RWPE1 (cell line): ENCODE measurements at regions not wholly inside any gene's neighbourhood (a gene's known extent, or its start where the extent isn't known, plus 50 kb on each side); places are given as distances from the start of the nearest gene placed in this dataset.
"Not testable (repeated sequence)": the region's sequence is repeated elsewhere in the genome, so short reads cannot be mapped to it uniquely, and the experiment has no call there.

ENCODE experiments used
- CTCF ChIA-PET: fragments of 350-600 bp; sonication (Branson Sonifier 250); formaldehyde crosslinking; extraction: SDS; loops from one replicate; lab custom pipeline; 2021; lab: Yijun Ruan, JAX
- POLR2A ChIA-PET: fragments of 400-600 bp; formaldehyde crosslinking; extraction: SDS; loops from one replicate; lab custom pipeline; 2020; ENCODE audit warnings: antibody characterized with exemption; ENCODE audit not compliant: low non-redundant PET; lab: Yijun Ruan, JAX
- DNase-seq: peaks from one replicate; pipeline ENCODE4 v3.0.0; 2012; ENCODE audit warnings: low spot score
- H3K27ac ChIP-seq: fragments of 450-650 bp; 2 replicates; pipeline ENCODE4 v1.5.1; 2017
- CTCF ChIP-seq: fragments of 450-650 bp; conservative IDR thresholded peaks from 2 replicates; pipeline ENCODE4 v1.5.1; 2017; ENCODE audit warnings: low read depth, mild to moderate bottlenecking

GRCh38 chrX:101740642-101741041 is 81.0 kb upstream of the ARMCX2 start:
- no peak for TF ChIP-seq CTCF
- CTCF ChIA-PET, result no interaction called here
- H3K27ac ChIP-seq, result no peak overlapping the region
- DNase-seq, result no peak
- POLR2A ChIA-PET, result no interaction called here

GRCh38 chrX:101738867-101739266 is 79.2 kb upstream of the ARMCX2 start:
- POLR2A ChIA-PET, CTCF ChIA-PET, DNase-seq, H3K27ac ChIP-seq: not testable (repeated sequence)

- DNase-seq, CTCF ChIA-PET, POLR2A ChIA-PET, H3K27ac ChIP-seq: not testable (repeated sequence)
Measured at GRCh38 chrX:101738411-101738810, 78.8 kb upstream of the ARMCX2 start.

- H3K27ac ChIP-seq, result no peak overlapping the region
- no peak for TF ChIP-seq CTCF
- ChIA-PET CTCF (no interaction called here), POLR2A (no interaction called here)
- no peak for DNase-seq
Measured at GRCh38 chrX:101736651-101737050, 77.0 kb upstream of the ARMCX2 start.

- no peak for TF ChIP-seq CTCF
- H3K27ac ChIP-seq, result no peak overlapping the region
- ChIA-PET POLR2A (no interaction called here), CTCF (no interaction called here)
- no peak for DNase-seq
Measured at GRCh38 chrX:101732870-101733269, 73.2 kb upstream of the ARMCX2 start.

- no peak for DNase-seq
- POLR2A ChIA-PET, result no interaction called here
- CTCF ChIA-PET, result no interaction called here
- no peak for TF ChIP-seq CTCF
- H3K27ac ChIP-seq, result no peak overlapping the region
Measured at GRCh38 chrX:101729986-101730385, 70.3 kb upstream of the ARMCX2 start.
